NCI-H524 treated with DMSO at 0.1 percent for 48 hours (cell line): ENCODE measurements at regions not wholly inside any gene's neighbourhood (a gene's known extent, or its start where the extent isn't known, plus 50 kb on each side); places are given as distances from the start of the nearest gene placed in this dataset.

ENCODE experiments used
- DNase-seq: peaks from one replicate; lab custom pipeline; 2025; lab: John Stamatoyannopoulos, UW

- DNase-seq, result no peak
Measured at GRCh38 chr6:41404182-41404845, 68.9 kb downstream of the NCR2 start.

- DNase-seq, result peak; percentile 17
Measured at GRCh38 chr6:41405941-41406727, 70.7 kb downstream of the NCR2 start.

- DNase-seq, result no peak
Measured at GRCh38 chr6:41406728-41407489, 71.5 kb downstream of the NCR2 start.

- DNase-seq, result no peak
Measured at GRCh38 chr6:41408576-41408975, 73.2 kb downstream of the NCR2 start.

GRCh38 chr6:41408982-41409381 lies 73.6 kb downstream of the NCR2 start:
- DNase-seq, result no peak

- no peak for DNase-seq
Measured at GRCh38 chr6:41409489-41409888, 74.1 kb downstream of the NCR2 start.

- no peak for DNase-seq
Measured at GRCh38 chr6:41411961-41412360, 76.6 kb downstream of the NCR2 start.

- no peak for DNase-seq
Measured at GRCh38 chr6:41413250-41413649, 77.8 kb downstream of the NCR2 start.

GRCh38 chr6:41416501-41416837 lies 81.1 kb downstream of the NCR2 start:
- DNase-seq, result no peak

- DNase-seq, result no peak
Measured at GRCh38 chr6:41418741-41419140, 83.3 kb downstream of the NCR2 start.

- no peak for DNase-seq
Measured at GRCh38 chr6:41419385-41419784, 84.0 kb downstream of the NCR2 start.

GRCh38 chr6:41420186-41420585 lies 84.8 kb downstream of the NCR2 start:
- DNase-seq, result no peak

- peak; percentile 95 for DNase-seq
Measured at GRCh38 chr6:41422161-41422560, 86.8 kb downstream of the NCR2 start.

- no peak for DNase-seq
Measured at GRCh38 chr6:41423002-41423401, 87.6 kb downstream of the NCR2 start.

GRCh38 chr6:41424370-41425058 lies 89.1 kb downstream of the NCR2 start:
- DNase-seq, result no peak

- no peak for DNase-seq
Measured at GRCh38 chr6:41425511-41425910, 90.1 kb downstream of the NCR2 start.

- no peak for DNase-seq
Measured at GRCh38 chr6:41426438-41426851, 91.0 kb downstream of the NCR2 start.

GRCh38 chr6:41426888-41427641 lies 91.7 kb downstream of the NCR2 start:
- no peak for DNase-seq

GRCh38 chr6:41427642-41428335 lies 92.4 kb downstream of the NCR2 start:
- no peak for DNase-seq

- no peak for DNase-seq
Measured at GRCh38 chr6:41428336-41428995, 93.1 kb downstream of the NCR2 start.
